ENCODE measurements at regions not wholly inside any gene's neighbourhood (a gene's known extent, or its start where the extent isn't known, plus 50 kb on each side); places are given as distances from the start of the nearest gene placed in this dataset.

DNA sequence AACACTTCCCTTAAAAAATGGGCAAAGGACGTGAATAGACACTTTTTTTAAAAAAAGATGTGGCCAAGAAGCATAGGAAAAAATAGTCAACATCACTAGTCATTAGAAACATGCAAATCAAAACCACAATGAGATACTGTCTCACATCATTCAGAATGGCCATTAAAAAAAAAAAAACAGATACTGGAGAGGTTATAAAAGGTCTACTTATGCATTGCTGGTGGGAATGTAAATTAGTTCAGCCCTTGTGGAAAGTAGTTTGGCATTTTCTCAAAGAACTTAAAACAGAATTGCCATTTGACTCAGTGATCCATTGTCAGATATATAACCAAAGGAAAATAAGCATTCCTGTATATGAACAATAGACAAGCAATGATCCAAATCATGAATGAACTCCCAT, 352.8 kb upstream of the EPHA5 start:
- H3K4me3 ChIP-seq (ENCODE audit: low read depth, low read length) = no peak overlapping the region
- POLR2A ChIA-PET = no interaction called here
- no peaks in the 10 kb centered on the region for H3K27me3 ChIP-seq (ENCODE audit: control insufficient read depth, insufficient read depth, low read length)
- TF ChIP-seq, protein P1, sequence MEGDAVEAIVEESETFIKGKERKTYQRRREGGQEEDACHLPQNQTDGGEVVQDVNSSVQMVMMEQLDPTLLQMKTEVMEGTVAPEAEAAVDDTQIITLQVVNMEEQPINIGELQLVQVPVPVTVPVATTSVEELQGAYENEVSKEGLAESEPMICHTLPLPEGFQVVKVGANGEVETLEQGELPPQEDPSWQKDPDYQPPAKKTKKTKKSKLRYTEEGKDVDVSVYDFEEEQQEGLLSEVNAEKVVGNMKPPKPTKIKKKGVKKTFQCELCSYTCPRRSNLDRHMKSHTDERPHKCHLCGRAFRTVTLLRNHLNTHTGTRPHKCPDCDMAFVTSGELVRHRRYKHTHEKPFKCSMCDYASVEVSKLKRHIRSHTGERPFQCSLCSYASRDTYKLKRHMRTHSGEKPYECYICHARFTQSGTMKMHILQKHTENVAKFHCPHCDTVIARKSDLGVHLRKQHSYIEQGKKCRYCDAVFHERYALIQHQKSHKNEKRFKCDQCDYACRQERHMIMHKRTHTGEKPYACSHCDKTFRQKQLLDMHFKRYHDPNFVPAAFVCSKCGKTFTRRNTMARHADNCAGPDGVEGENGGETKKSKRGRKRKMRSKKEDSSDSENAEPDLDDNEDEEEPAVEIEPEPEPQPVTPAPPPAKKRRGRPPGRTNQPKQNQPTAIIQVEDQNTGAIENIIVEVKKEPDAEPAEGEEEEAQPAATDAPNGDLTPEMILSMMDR (IDR thresholded peaks at IDR 0.05; ENCODE audit: low read depth, low read length) = no peak
- no peak overlapping the region for H3K27ac ChIP-seq (ENCODE audit: low read depth, low read length)
- CTCF ChIA-PET = no interaction called here
- H3K9me3 ChIP-seq (ENCODE audit: control insufficient read depth, insufficient read depth, low read length) = peaks cover 7% of the 10 kb centered on the region; the same call in 1 of the 2 replicates
- DNase-seq (ENCODE audit: low read depth, low spot score) = no peak

DNA sequence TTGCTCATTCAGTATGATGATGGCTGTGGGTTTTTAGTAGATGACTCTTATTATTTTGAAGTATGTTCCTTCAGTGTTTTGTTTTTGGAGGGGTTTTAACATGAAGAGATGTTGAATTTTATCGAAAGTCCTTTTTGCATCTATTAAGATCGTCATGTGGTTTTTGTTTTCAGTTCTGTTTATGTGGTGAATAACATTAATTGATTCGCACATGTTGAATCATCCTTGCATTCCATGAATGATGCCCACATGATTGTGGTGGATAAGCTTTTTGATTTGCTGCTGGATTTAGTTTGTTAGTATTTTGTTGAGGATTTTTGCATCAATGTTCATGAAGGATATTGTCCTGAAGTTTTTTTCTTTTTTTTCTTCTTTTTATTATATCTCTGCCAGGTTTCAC, 347.4 kb upstream of the EPHA5 start:
- H3K4me3 ChIP-seq (ENCODE audit: low read depth, low read length) = no peak overlapping the region
- H3K27me3 ChIP-seq (ENCODE audit: control insufficient read depth, insufficient read depth, low read length) = no peaks in the 10 kb centered on the region
- no peak for DNase-seq (ENCODE audit: low read depth, low spot score)
- ChIA-PET CTCF (no interaction called here), POLR2A (no interaction called here)
- TF ChIP-seq, protein P1 (IDR thresholded peaks at IDR 0.05; ENCODE audit: low read depth, low read length) = no peak
- no peak overlapping the region for H3K27ac ChIP-seq (ENCODE audit: low read depth, low read length)
- H3K9me3 ChIP-seq (ENCODE audit: control insufficient read depth, insufficient read depth, low read length) = peaks cover 17% of the 10 kb centered on the region; the same call in 1 of the 2 replicates

DNA sequence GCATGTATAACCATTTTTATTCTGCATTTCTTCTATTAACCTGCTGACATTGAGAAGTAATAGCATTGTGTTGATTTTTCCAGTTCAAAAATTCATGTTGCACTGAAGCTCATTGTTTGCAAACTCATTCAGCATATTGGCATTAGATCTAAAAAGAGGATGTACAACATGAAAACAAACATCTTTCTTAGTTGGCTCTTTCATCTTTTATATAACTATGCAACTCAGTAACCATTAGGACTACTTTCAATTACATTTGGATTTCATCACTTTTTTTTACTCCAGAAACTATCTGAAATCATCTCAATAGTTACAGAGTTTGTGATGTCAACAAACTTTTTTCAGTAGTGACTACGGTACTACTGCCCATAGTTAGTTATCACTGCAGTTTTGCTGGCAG, 346.0 kb upstream of the EPHA5 start:
- ChIA-PET POLR2A (no interaction called here), CTCF (no interaction called here)
- H3K4me3 ChIP-seq (ENCODE audit: low read depth, low read length) = no peak overlapping the region
- TF ChIP-seq, protein P1 (IDR thresholded peaks at IDR 0.05; ENCODE audit: low read depth, low read length) = no peak
- H3K9me3 ChIP-seq (ENCODE audit: control insufficient read depth, insufficient read depth, low read length) = peaks cover 9% of the 10 kb centered on the region; the same call in 1 of the 2 replicates
- no peak overlapping the region for H3K27ac ChIP-seq (ENCODE audit: low read depth, low read length)
- no peak for DNase-seq (ENCODE audit: low read depth, low spot score)
- H3K27me3 ChIP-seq (ENCODE audit: control insufficient read depth, insufficient read depth, low read length) = no peaks in the 10 kb centered on the region

DNA sequence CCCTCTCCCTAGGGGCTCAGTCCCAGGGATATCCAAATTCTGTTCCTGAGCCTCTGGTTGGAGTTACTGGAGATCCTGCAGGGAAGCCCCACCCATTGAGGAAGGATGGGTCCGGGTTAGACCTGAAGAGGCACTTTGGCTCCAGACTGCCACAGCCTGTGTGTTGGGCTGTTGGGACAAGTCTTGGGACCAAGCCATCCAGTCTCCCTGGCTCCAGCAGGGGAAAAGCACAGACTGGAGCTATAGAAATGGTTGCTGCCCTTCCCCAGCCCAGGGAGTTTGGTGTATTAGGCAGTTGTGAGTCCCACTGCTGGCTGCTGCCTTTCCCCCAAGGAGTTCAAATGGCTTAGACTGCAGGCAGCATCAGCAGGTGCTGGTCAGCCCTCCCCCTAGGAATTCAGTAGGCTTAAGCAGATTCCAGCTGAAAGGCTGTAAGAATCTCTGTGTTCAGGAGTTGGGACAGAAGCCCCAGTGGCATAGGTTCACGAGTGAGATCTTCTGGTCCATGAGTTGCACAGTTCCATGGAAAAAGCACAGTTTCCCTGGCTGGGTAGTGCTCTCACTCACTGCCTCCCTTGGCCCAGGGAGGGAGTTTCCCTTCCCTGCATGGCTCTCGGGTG, 344.0 kb upstream of the EPHA5 start:
- Histone ChIP-seq H3K27me3 (ENCODE audit: control insufficient read depth, insufficient read depth, low read length) (no peaks in the 10 kb centered on the region), H3K9me3 (ENCODE audit: control insufficient read depth, insufficient read depth, low read length) (peaks cover 9% of the 10 kb centered on the region; the same call in 1 of the 2 replicates), H3K4me3 (ENCODE audit: low read depth, low read length) (no peak overlapping the region), H3K27ac (ENCODE audit: low read depth, low read length) (no peak overlapping the region)
- CTCF ChIA-PET = no interaction called here
- TF ChIP-seq, protein P1 (IDR thresholded peaks at IDR 0.05; ENCODE audit: low read depth, low read length) = no peak
- DNase-seq (ENCODE audit: low read depth, low spot score) = no peak
- POLR2A ChIA-PET = no interaction called here

DNA sequence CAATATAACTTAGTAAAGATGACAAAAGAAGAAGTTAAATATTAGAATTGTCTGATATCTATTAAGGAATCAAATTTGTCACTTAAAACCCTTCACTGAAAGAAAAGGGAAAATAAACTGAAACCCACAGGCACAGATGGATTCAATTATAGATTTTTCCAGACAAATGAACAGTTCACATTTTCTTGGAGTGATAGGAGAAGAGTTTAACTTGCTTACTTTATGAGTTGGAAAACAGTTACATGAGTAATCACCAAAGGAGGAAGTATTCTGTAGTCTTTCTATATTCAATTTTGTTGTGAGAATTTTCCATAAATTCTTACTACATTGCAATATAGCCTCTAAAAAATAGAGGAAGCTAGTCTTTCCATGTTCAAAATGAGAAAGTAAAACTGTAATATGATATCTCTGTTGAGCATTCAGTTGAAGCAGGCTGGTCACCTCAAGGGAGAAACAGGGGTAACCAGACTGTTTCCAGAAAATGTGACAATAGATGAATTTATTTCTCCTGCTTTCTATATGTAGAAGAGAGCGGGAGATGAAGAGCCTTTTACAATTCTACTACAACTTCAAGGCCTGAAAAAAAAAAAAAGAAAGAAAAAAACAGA, 330.3 kb upstream of the EPHA5 start:
- Histone ChIP-seq H3K4me3 (ENCODE audit: low read depth, low read length) (no peak overlapping the region), H3K27ac (ENCODE audit: low read depth, low read length) (no peak overlapping the region), H3K27me3 (ENCODE audit: control insufficient read depth, insufficient read depth, low read length) (no peaks in the 10 kb centered on the region), H3K9me3 (ENCODE audit: control insufficient read depth, insufficient read depth, low read length) (peaks cover 7% of the 10 kb centered on the region)
- POLR2A ChIA-PET = no interaction called here
- DNase-seq (ENCODE audit: low read depth, low spot score) = no peak
- CTCF ChIA-PET = no interaction called here
- TF ChIP-seq, protein P1 (IDR thresholded peaks at IDR 0.05; ENCODE audit: low read depth, low read length) = no peak

All from AG04450 (cell line).